IPS-15b (cell line): ENCODE measurements at regions not wholly inside any gene's neighbourhood (a gene's known extent, or its start where the extent isn't known, plus 50 kb on each side); places are given as distances from the start of the nearest gene placed in this dataset.
"Not testable (repeated sequence)": the region's sequence is repeated elsewhere in the genome, so short reads cannot be mapped to it uniquely, and the experiment has no call there.

Experiments
- H3K27me3 ChIP-seq: one replicate; pipeline ENCODE4 v1.6.1; 2013; ENCODE audit warnings: low read length; ENCODE audit not compliant: control insufficient read depth, insufficient read depth
- H3K36me3 ChIP-seq: one replicate; pipeline ENCODE4 v1.6.1; 2013; ENCODE audit warnings: low read length; ENCODE audit not compliant: control insufficient read depth, insufficient read depth
- H3K4me1 ChIP-seq: one replicate; pipeline ENCODE4 v1.6.1; 2013; ENCODE audit warnings: mild to moderate bottlenecking, low read length; ENCODE audit not compliant: control insufficient read depth, insufficient read depth
- H3K4me3 ChIP-seq: one replicate; pipeline ENCODE4 v1.5.1; 2013; ENCODE audit warnings: low read depth, low read length
- H3K9ac ChIP-seq: one replicate; pipeline ENCODE4 v1.6.1; 2013; ENCODE audit warnings: low read depth, mild to moderate bottlenecking, low read length
- H3K9me3 ChIP-seq: one replicate; pipeline ENCODE4 v1.6.1; 2013; ENCODE audit warnings: mild to moderate bottlenecking, low read length; ENCODE audit not compliant: control insufficient read depth, insufficient read depth

- Histone ChIP-seq H3K4me3 (no peak overlapping the region), H3K9ac (no peak overlapping the region)
Measured at GRCh38 chr9:117649126-117649525, 55.1 kb upstream of the TLR4 start.

DNA sequence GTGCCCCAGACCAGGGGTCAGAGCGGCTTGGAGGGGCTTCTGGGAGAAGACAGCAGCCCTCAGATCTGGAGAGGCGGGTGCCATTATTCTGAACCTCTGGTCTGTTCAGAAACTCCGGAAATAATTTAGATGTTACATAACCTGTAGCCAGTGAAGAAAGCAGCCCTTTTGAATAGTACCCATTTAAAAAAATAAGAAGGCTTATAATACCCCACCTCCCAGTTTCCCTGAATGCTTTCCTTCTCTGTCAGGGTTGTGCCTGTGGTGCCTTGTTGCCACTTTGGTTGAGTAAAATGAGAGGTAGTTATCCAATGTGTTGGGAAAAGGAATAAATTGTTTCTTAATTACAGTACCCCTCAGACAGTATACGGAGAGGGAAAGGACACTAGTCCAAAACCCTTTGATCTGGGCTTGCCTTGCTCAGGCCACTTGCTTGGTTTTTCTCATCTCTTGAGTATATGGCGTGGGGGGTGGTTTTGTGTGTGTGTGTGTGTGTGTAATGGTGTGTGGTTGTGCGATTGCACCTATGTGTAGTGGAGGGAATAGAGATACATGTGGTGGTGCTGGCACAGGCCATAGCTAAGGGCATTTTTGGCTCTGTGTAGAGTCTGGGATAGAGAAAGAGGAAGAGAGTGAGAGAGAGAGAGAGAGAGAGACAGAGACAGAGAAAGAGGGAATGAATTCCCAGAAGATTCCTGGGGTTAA lies 59.1 kb upstream of the TLR4 start:
- no peaks in the 10 kb centered on the region for H3K9me3 ChIP-seq
- H3K9ac ChIP-seq: no peak overlapping the region
- H3K27me3 ChIP-seq: no peaks in the 10 kb centered on the region
- no peaks in the 10 kb centered on the region for H3K36me3 ChIP-seq
- no peaks in the 10 kb centered on the region for H3K4me1 ChIP-seq
- no peak overlapping the region for H3K4me3 ChIP-seq

More at GRCh38 chr9:117649126-117649525, 55.1 kb upstream of the TLR4 start:
- Histone ChIP-seq H3K9me3 (no peaks in the 10 kb centered on the region), H3K4me1 (no peaks in the 10 kb centered on the region), H3K27me3 (no peaks in the 10 kb centered on the region), H3K36me3 (no peaks in the 10 kb centered on the region)

DNA sequence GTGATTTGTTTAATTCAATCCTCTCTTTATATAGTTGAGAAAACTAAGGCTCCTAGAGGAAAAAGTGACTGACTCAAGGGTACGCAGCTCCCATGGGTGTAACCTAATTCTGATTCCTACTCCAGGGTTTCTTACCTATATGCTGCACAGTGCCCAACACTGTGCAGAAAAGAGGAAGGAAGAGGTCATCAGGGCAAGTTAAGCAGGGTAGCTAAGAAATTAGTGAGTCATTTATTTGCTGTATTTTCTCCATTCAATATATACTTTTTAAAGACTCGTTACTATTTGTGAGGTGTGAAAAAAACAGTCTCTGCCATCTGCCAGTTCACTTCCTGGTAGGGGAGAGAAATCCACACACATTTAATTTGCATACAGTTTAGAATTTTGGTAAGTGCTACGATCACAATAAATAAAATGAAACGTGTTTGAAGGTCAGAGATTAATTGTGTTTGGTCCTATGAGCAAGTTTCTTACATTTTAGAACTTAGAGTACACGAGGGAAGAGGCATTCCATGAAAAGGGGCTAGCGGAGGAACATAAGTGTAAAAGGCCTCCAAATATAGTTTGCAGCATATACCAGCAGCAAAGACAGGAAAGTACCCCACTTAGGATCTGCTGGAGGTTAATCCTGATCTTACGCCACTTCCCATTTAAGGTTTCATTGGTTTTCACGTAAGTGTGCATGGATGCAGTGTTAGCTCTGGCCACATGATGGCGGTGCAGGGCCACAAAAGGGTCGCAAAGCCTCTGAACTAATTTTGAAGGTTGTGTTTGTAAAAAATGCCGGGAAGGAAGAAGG lies 59.9 kb upstream of the TLR4 start:
- Histone ChIP-seq H3K9ac (no peak overlapping the region), H3K27me3 (no peaks in the 10 kb centered on the region), H3K9me3 (no peaks in the 10 kb centered on the region), H3K36me3 (no peaks in the 10 kb centered on the region), H3K4me3 (no peak overlapping the region), H3K4me1 (no peaks in the 10 kb centered on the region)

DNA sequence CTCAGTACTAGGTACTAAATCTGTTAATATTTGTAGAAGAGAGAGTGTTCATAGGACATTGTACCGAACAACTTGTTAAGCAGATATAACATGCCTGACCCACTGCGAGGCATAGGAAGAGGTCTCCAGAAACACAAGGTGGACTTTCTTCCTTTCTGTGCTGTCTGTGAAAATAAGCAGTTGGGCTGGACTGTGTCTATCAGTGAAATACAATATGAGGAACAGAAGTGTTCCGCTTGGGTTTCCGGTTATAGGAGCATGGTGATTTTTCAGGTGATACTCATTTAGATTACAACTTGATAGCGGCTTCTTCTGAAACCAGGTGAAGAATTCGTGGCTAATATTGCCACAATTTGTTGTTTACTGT lies 60.9 kb upstream of the TLR4 start:
- no peak overlapping the region for H3K9ac ChIP-seq
- no peaks in the 10 kb centered on the region for H3K9me3 ChIP-seq
- H3K4me1 ChIP-seq: no peaks in the 10 kb centered on the region
- no peaks in the 10 kb centered on the region for H3K36me3 ChIP-seq
- H3K27me3 ChIP-seq: no peaks in the 10 kb centered on the region
- no peak overlapping the region for H3K4me3 ChIP-seq

- not testable (repeated sequence) for H3K36me3 ChIP-seq, H3K4me3 ChIP-seq, H3K9me3 ChIP-seq, H3K4me1 ChIP-seq, H3K9ac ChIP-seq, H3K27me3 ChIP-seq
Measured at GRCh38 chr9:117642571-117643287, 61.5 kb upstream of the TLR4 start.

DNA sequence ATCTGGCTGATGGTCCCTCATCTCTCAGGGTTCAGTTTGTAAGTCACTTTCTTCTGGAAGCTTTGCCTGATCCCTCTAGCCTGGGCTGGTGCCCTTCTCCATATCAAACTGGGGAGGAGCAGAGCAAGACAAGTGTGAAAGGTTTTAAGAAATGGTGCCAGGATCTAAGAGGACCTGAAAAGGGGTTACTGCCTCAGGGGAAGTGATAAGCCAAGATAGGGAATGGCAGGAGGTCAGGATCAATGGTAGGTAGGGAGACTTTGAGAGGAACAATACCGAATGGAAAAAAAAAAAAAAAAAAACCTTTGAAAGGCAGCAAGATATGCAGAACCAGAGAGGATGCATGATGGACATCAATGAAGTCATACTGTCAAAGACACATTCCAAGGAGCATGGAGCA lies 67.5 kb upstream of the TLR4 start:
- H3K4me3 ChIP-seq: no peak overlapping the region
- H3K9me3 ChIP-seq: no peaks in the 10 kb centered on the region
- no peaks in the 10 kb centered on the region for H3K27me3 ChIP-seq
- H3K4me1 ChIP-seq: no peaks in the 10 kb centered on the region
- H3K9ac ChIP-seq: no peak overlapping the region
- no peaks in the 10 kb centered on the region for H3K36me3 ChIP-seq

- Histone ChIP-seq H3K27me3 (no peaks in the 10 kb centered on the region), H3K36me3 (no peaks in the 10 kb centered on the region), H3K4me1 (no peaks in the 10 kb centered on the region), H3K9ac (no peak overlapping the region), H3K9me3 (peaks cover 3% of the 10 kb centered on the region), H3K4me3 (no peak overlapping the region)
Measured at GRCh38 chr9:117625154-117625553, 79.0 kb upstream of the TLR4 start.

DNA sequence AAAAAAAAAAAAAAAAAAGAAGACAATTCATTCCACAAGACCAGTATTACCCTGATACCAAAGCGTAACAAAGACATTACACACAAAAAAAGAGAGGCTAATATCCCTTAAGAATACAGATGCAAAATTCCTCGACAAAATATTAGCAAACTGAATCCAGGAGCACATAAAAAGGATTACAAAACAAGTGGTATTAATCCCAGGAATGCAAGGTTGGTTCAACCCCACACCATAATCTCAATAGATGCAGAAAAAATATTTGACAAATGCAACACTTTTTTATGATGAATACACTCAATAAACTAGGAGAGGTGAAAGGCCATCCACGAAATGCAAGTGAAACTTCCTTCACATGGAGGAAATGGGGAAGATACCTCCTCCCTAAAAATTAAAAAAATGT lies 80.1 kb upstream of the TLR4 start:
- H3K27me3 ChIP-seq: no peaks in the 10 kb centered on the region
- peaks cover 3% of the 10 kb centered on the region for H3K9me3 ChIP-seq
- H3K4me3 ChIP-seq: no peak overlapping the region
- H3K36me3 ChIP-seq: no peaks in the 10 kb centered on the region
- no peak overlapping the region for H3K9ac ChIP-seq
- H3K4me1 ChIP-seq: no peaks in the 10 kb centered on the region

DNA sequence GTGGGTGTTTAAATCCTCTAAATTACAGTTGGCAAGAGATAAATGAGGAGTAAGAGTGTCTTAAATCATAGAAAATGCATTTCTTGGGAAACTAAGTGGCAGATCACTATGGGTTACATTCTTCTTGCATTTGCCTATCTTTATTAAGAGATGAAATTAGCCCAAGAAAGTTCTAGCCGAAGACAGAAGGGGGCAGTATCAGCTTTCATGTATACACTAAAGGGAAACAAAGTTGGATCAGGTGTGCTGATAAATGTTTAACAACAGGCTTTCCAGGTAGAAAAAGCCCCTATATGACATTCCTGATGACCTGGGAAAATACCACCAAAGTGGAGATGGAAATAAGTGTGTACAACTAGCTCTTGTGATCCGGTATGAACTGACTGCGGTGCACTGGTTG lies 81.9 kb upstream of the TLR4 start:
- peaks cover 3% of the 10 kb centered on the region for H3K9me3 ChIP-seq
- no peaks in the 10 kb centered on the region for H3K4me1 ChIP-seq
- H3K36me3 ChIP-seq: no peaks in the 10 kb centered on the region
- no peak overlapping the region for H3K9ac ChIP-seq
- no peaks in the 10 kb centered on the region for H3K27me3 ChIP-seq
- H3K4me3 ChIP-seq: no peak overlapping the region

DNA sequence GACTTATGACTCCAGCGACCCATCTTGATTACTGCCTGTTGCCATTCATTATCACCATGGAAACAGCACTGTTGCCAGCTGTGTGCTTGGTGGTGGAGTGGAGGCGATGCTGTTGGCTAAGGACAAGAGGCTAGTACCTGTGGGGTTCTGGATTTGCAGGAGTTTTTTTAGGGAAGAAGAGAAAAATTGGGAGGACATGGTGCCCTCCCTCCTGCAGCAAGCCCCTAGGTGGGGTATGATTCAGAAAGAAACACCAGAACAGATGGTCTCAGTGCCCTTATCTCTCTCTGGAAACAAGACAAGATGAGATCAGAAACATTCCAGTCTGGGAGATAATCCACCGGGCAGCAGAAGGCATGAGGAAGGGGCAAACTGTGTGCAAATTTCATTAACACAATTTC lies 87.8 kb upstream of the TLR4 start:
- Histone ChIP-seq H3K4me1 (no peaks in the 10 kb centered on the region), H3K9me3 (no peaks in the 10 kb centered on the region), H3K27me3 (no peaks in the 10 kb centered on the region), H3K4me3 (no peak overlapping the region), H3K9ac (no peak overlapping the region), H3K36me3 (no peaks in the 10 kb centered on the region)

GRCh38 chr9:117612317-117612716 lies 91.9 kb upstream of the TLR4 start:
- H3K9me3 ChIP-seq: no peaks in the 10 kb centered on the region
- H3K4me1 ChIP-seq: no peaks in the 10 kb centered on the region
- no peaks in the 10 kb centered on the region for H3K27me3 ChIP-seq
- H3K9ac ChIP-seq: no peak overlapping the region
- no peak overlapping the region for H3K4me3 ChIP-seq
- H3K36me3 ChIP-seq: no peaks in the 10 kb centered on the region

DNA sequence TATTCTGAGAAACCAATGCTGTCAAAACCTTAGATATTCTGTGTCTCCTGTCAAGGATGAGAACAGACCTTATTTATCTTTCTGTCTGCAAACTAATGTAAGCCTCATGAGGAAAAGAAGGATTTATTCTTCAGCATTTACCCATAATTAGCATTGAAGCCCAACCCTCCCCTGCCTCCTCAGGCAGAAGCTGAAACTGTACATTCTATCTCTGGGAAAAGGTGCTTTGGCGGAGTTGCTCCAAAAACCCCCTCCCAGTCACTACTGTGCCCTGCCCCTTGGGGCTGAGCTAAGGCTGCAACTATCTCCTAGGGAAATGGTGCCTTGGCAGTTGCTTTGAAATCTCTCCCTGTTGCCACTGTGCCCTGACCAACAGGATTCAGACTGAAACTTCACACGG lies 106.2 kb upstream of the TLR4 start:
- Histone ChIP-seq H3K36me3 (no peaks in the 10 kb centered on the region), H3K9me3 (no peaks in the 10 kb centered on the region), H3K9ac (no peak overlapping the region), H3K27me3 (no peaks in the 10 kb centered on the region), H3K4me3 (no peak overlapping the region), H3K4me1 (peaks cover 9% of the 10 kb centered on the region)
